ENCODE measurements at regions not wholly inside any gene's neighbourhood (a gene's known extent, or its start where the extent isn't known, plus 50 kb on each side); places are given as distances from the start of the nearest gene placed in this dataset.

DNA sequence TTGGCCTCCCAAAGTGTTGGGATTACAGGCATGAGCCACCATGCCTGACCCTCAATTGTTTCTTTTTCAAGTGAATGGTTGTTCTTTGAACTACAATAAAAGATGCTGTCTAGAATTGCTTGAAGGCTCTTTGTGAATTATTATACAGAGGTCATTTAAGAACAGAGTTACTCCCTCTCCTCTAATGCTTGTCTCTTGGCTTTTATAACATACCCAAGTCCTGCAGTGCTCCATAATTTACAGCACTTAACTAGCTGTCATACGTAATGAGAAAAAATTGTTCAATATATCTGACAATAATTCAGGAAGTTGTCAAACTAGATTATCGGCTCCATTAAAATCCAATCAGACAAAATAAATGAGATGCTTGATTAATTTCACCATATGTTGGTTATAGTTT, 823.0 kb upstream of the ATXN7L3B start:
- TF ChIP-seq POLR2AphosphoS5 (IDR thresholded peaks at IDR 0.05) (no peak), POLR2A (IDR thresholded peaks at IDR 0.05) (no peak)
- TF ChIP-seq, protein P1, sequence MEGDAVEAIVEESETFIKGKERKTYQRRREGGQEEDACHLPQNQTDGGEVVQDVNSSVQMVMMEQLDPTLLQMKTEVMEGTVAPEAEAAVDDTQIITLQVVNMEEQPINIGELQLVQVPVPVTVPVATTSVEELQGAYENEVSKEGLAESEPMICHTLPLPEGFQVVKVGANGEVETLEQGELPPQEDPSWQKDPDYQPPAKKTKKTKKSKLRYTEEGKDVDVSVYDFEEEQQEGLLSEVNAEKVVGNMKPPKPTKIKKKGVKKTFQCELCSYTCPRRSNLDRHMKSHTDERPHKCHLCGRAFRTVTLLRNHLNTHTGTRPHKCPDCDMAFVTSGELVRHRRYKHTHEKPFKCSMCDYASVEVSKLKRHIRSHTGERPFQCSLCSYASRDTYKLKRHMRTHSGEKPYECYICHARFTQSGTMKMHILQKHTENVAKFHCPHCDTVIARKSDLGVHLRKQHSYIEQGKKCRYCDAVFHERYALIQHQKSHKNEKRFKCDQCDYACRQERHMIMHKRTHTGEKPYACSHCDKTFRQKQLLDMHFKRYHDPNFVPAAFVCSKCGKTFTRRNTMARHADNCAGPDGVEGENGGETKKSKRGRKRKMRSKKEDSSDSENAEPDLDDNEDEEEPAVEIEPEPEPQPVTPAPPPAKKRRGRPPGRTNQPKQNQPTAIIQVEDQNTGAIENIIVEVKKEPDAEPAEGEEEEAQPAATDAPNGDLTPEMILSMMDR (IDR thresholded peaks at IDR 0.05 in 8 of 11, conservative IDR thresholded peaks at IDR 0.05 in 3 of 11): no peak

Data from spleen (tissue), 7 donors.